Type B pancreatic cell (in vitro differentiated cells): ENCODE measurements at regions not wholly inside any gene's neighbourhood (a gene's known extent, or its start where the extent isn't known, plus 50 kb on each side); places are given as distances from the start of the nearest gene placed in this dataset.

ENCODE experiments used
- DNase-seq: peaks from one replicate; pipeline ENCODE4 v3.0.0; 2021; ENCODE audit warnings: mixed read lengths; ENCODE audit not compliant: unreplicated experiment; ENCODE audit errors: extremely low spot score
- H3K27ac Mint-ChIP-seq: 2 replicates; pipeline ENCODE4 v1.8.0; 2021; ENCODE audit warnings: mild to moderate bottlenecking, mixed read lengths
- H3K27me3 Mint-ChIP-seq: 2 replicates; pipeline ENCODE4 v1.8.0; 2021; ENCODE audit warnings: mixed read lengths
- H3K36me3 Mint-ChIP-seq: 2 replicates; pipeline ENCODE4 v1.8.0; 2021; ENCODE audit warnings: mixed read lengths
- H3K4me1 Mint-ChIP-seq: one replicate; pipeline ENCODE4 v1.8.0; 2021; ENCODE audit warnings: mixed read lengths; ENCODE audit not compliant: unreplicated experiment
- H3K4me3 Mint-ChIP-seq: 2 replicates; pipeline ENCODE4 v1.8.0; 2021; ENCODE audit warnings: mild to moderate bottlenecking, mixed read lengths
- H3K9me3 Mint-ChIP-seq: 2 replicates; pipeline ENCODE4 v1.8.0; 2021; ENCODE audit warnings: mixed read lengths
- TF ChIP-seq, protein P1 (sequence below): fragments of 200-600 bp; sonication (generic); conservative IDR thresholded peaks from 2 replicates; pipeline ENCODE4 v1.5.0; 2021; ENCODE audit warnings: antibody characterized with exemption, mild to moderate bottlenecking

DNA sequence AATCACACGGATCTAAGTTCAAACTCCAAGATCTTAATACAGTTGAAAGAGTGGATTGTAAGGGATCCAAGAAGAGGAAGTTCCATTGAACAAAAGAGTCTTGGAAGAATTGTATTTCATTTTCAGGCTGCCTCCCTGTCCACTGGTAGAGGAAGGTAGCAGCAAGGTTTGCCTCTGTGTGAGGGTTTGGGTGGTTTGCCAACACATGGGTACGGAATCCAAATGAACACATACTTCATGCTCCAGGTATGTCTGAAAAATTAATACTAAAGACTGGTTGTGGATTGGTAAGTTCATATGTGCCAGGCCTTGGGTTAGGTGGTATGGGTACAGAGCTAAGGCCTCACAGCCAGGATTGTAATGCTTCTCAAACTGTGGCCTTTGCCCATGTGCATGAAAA, 523.6 kb upstream of the BOD1L1 start:
- no peak for DNase-seq

GRCh38 chr4:14152834-14153519, 525.5 kb upstream of the BOD1L1 start:
- Mint-ChIP-seq H3K27ac (no peak overlapping the region), H3K9me3 (no peaks in the 10 kb centered on the region)

More for the DNA sequence above, 523.6 kb upstream of the BOD1L1 start:
- Mint-ChIP-seq H3K36me3 (no peaks in the 10 kb centered on the region), H3K9me3 (no peaks in the 10 kb centered on the region), H3K4me3 (no peak overlapping the region), H3K27me3 (no peaks in the 10 kb centered on the region), H3K27ac (no peak overlapping the region), H3K4me1 (no peaks in the 10 kb centered on the region)
- TF ChIP-seq, protein P1, sequence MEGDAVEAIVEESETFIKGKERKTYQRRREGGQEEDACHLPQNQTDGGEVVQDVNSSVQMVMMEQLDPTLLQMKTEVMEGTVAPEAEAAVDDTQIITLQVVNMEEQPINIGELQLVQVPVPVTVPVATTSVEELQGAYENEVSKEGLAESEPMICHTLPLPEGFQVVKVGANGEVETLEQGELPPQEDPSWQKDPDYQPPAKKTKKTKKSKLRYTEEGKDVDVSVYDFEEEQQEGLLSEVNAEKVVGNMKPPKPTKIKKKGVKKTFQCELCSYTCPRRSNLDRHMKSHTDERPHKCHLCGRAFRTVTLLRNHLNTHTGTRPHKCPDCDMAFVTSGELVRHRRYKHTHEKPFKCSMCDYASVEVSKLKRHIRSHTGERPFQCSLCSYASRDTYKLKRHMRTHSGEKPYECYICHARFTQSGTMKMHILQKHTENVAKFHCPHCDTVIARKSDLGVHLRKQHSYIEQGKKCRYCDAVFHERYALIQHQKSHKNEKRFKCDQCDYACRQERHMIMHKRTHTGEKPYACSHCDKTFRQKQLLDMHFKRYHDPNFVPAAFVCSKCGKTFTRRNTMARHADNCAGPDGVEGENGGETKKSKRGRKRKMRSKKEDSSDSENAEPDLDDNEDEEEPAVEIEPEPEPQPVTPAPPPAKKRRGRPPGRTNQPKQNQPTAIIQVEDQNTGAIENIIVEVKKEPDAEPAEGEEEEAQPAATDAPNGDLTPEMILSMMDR, result no peak

DNA sequence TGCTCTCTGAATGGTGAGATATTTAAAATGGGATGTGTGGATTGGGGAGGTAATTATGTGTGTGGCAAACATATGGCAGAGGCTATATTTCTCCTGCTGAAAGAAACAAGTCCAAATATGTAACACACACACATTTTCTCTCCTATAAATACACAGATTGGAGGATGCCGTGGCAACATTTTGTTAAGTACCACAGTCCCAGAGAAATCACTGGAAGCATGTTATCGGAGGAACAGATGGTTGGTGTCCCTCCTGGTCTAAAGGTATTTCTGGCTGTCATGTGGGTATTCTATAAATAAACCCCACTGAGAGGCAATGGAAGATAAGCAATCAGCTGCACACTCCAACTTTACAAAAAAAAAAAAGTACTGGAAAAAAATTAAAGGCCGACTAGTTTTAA, 528.3 kb upstream of the BOD1L1 start:
- TF ChIP-seq, protein P1, result no peak
- Mint-ChIP-seq H3K9me3 (no peaks in the 10 kb centered on the region), H3K27me3 (peaks cover 2% of the 10 kb centered on the region), H3K4me1 (no peaks in the 10 kb centered on the region), H3K27ac (no peak overlapping the region), H3K36me3 (no peaks in the 10 kb centered on the region), H3K4me3 (no peak overlapping the region)
- DNase-seq, result no peak

More at GRCh38 chr4:14152834-14153519, 525.5 kb upstream of the BOD1L1 start:
- H3K4me1 Mint-ChIP-seq, result no peaks in the 10 kb centered on the region
- TF ChIP-seq, protein P1, result no peak
- no peak for DNase-seq
- H3K36me3 Mint-ChIP-seq, result no peaks in the 10 kb centered on the region
- peaks cover 2% of the 10 kb centered on the region for H3K27me3 Mint-ChIP-seq
- no peak overlapping the region for H3K4me3 Mint-ChIP-seq

DNA sequence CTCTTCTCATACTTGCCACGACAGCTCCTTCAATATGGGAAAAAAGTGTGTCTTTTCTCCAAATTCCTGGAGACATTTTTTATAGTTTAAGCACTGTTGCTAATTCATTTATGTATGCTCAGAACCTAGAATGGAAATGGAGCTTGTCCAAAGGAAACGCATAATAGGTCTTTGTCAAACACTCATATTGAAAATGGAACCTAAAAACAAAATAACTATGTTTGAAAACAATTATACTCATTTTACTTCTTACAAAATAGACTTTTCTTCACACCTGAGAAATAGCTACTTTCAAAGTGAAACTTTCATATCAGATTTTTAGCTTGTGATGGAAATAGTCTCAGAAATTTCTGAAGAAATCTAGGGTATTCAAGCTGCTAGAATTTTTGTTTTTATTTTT, 529.7 kb upstream of the BOD1L1 start:
- Mint-ChIP-seq H3K4me3 (no peak overlapping the region), H3K36me3 (no peaks in the 10 kb centered on the region)

DNA sequence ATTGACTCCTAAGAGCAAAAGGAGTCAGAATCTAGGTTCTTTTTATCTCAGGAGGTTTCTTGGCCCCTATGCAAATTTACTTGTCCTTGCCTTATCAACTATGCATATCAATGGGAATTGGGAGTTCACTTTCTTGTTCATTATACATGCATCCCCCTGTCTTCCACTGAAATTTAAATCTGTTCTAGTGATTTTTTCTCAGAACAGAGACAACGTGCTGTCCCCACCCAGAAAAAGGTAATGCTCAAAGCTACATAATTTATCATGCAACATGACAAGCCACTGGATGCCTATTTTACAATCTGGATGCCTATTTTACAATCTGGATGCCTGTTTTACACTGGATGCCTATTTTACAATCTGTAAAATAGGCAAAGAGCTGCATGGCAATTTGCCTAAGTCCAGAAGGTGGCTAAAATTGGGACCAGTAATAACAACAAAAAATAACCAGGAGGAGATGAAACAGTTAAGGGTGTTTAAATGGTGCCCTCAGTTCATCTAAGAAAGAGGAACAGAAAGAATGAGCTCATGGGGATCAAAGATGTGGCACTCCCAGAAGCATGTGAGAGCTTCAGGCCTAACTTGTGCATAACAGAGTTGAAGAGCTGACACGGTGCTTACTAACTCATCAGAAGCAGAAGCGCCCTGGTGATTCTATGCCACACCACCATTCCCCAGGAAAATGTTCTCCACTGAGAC, 537.8 kb upstream of the BOD1L1 start:
- Mint-ChIP-seq H3K27me3 (no peaks in the 10 kb centered on the region), H3K36me3 (no peaks in the 10 kb centered on the region), H3K27ac (no peak overlapping the region), H3K9me3 (no peaks in the 10 kb centered on the region), H3K4me3 (no peak overlapping the region), H3K4me1 (peaks cover 5% of the 10 kb centered on the region)
- TF ChIP-seq, protein P1, result no peak
- DNase-seq, result no peak

More for the DNA sequence above, 529.7 kb upstream of the BOD1L1 start:
- TF ChIP-seq, protein P1, result no peak
- no peak for DNase-seq
- Mint-ChIP-seq H3K9me3 (no peaks in the 10 kb centered on the region), H3K27me3 (peaks cover 2% of the 10 kb centered on the region), H3K4me1 (no peaks in the 10 kb centered on the region), H3K27ac (no peak overlapping the region)
